H1 (cell line): ENCODE measurements at regions not wholly inside any gene's neighbourhood (a gene's known extent, or its start where the extent isn't known, plus 50 kb on each side); places are given as distances from the start of the nearest gene placed in this dataset.

Experiments
- CTCF ChIA-PET: fragments of 300-600 bp; sonication (Branson Sonifier 250); formaldehyde crosslinking; loops from one replicate; lab custom pipeline; 2021; ENCODE audit not compliant: partially characterized antibody; lab: Charles Lee
- POLR2A ChIA-PET: fragments of 300-600 bp; sonication (Branson Sonifier 250); formaldehyde crosslinking; loops from one replicate; lab custom pipeline; 2021; ENCODE audit warnings: inconsistent platforms; ENCODE audit not compliant: partially characterized antibody; lab: Charles Lee
- DNase-seq, 2 experiments: peaks; one replicate each; pipeline versions ENCODE4 v3.0.0 to v3.0.0-alpha.2; 2010 to 2022; ENCODE audit warnings: low spot score in 2 of 2, low read depth in 1 of 2, mixed read lengths in 1 of 2
- FAIRE-seq: peaks from 2 replicates; lab custom pipeline; 2011; peaks lifted over from hg19 to GRCh38; lab: Jason Lieb, UNC
- H2AFZ ChIP-seq: 2 replicates; pipeline ENCODE4 v1.8.1; 2012; ENCODE audit warnings: low read length, inconsistent platforms
- H2AK5ac ChIP-seq: 2 replicates; pipeline ENCODE4 v1.6.1; 2013; ENCODE audit warnings: low read depth, low read length
- H2BK120ac ChIP-seq: replicated peaks from 2 replicates; pipeline ENCODE3; 2013; ENCODE audit warnings: low read depth, low read length, inconsistent platforms
- H2BK12ac ChIP-seq: 2 replicates; pipeline ENCODE4 v1.6.1; 2013; ENCODE audit warnings: low read depth, low read length
- H2BK15ac ChIP-seq: 2 replicates; pipeline ENCODE4 v1.6.1; 2013; ENCODE audit warnings: low read length
- H2BK20ac ChIP-seq: 2 replicates; pipeline ENCODE4 v1.6.1; 2013; ENCODE audit warnings: low read length
- H2BK5ac ChIP-seq: 2 replicates; pipeline ENCODE4 v1.6.1; 2013; ENCODE audit warnings: low read depth, low read length
- H3K14ac ChIP-seq: 2 replicates; pipeline ENCODE4 v1.6.1; 2013; ENCODE audit warnings: inconsistent platforms; ENCODE audit not compliant: insufficient read length
- H3K18ac ChIP-seq: 2 replicates; pipeline ENCODE4 v1.6.1; 2013; ENCODE audit warnings: low read length; ENCODE audit errors: extremely low read depth
- H3K23ac ChIP-seq: 2 replicates; pipeline ENCODE4 v1.6.1; 2013; ENCODE audit warnings: inconsistent platforms; ENCODE audit not compliant: insufficient read length
- H3K23me2 ChIP-seq: 2 replicates; pipeline ENCODE4 v1.6.1; 2013; ENCODE audit warnings: low read depth, low read length
- H3K27ac ChIP-seq: 2 replicates; pipeline ENCODE4 v1.6.1; 2011; ENCODE audit warnings: low read depth, low read length, inconsistent platforms
- H3K27me3 ChIP-seq, 4 experiments: replicated peaks in 1 of 4; 1 replicate in 1 of 4; 2 replicates in 3 of 4; pipeline versions ENCODE4 v1.6.1 to v1.8.1; 2011 to 2013; ENCODE audit warnings: low read length in 3 of 4, mild to moderate bottlenecking in 3 of 4, inconsistent platforms in 2 of 4, mixed read lengths in 2 of 4, moderate library complexity in 1 of 4; ENCODE audit not compliant: control insufficient read depth in 3 of 4, insufficient read depth in 3 of 4; ENCODE audit errors: extremely low read depth in 1 of 4
- H3K36me3 ChIP-seq, 4 experiments: 2 replicates each; pipeline versions ENCODE4 v1.6.1 to v1.8.1; 2011 to 2013; ENCODE audit warnings: mild to moderate bottlenecking in 4 of 4, low read length in 3 of 4, moderate library complexity in 2 of 4, control low read depth in 1 of 4, inconsistent platforms in 1 of 4; ENCODE audit not compliant: insufficient read depth in 4 of 4, control insufficient read depth in 2 of 4
- H3K4ac ChIP-seq: replicated peaks from 2 replicates; pipeline ENCODE3; 2013; ENCODE audit warnings: low read length, low read depth, mixed read lengths, inconsistent platforms; ENCODE audit not compliant: insufficient read length
- H3K4me1 ChIP-seq, 4 experiments: replicated peaks in 1 of 4; 1 replicate in 1 of 4; 2 replicates in 3 of 4; pipeline versions ENCODE4 v1.6.1 to v1.8.1; 2011 to 2013; ENCODE audit warnings: low read length in 3 of 4, inconsistent platforms in 2 of 4, mixed read lengths in 1 of 4; ENCODE audit not compliant: insufficient read depth in 4 of 4, control insufficient read depth in 3 of 4
- H3K4me2 ChIP-seq, 2 experiments: 2 replicates each; pipeline versions ENCODE4 v1.6.1 to v1.8.1; 2011 to 2013; ENCODE audit warnings: low read depth in 2 of 2, low read length in 2 of 2, control low read depth in 1 of 2, inconsistent platforms in 1 of 2, mild to moderate bottlenecking in 1 of 2; ENCODE audit not compliant: insufficient read depth in 1 of 2
- H3K4me3 ChIP-seq, 4 experiments: fragments of 200-600, 300-600 bp in 1 of 4; sonication (generic), shearing (Covaris generic), sonication (Bioruptor Twin) in 1 of 4; 2 replicates each; pipeline versions ENCODE4 v1.5.1 to v1.8.1; 2011 to 2016; ENCODE audit warnings: low read length in 4 of 4, low read depth in 3 of 4, control low read depth in 2 of 4, inconsistent platforms in 2 of 4, mild to moderate bottlenecking in 2 of 4, mixed read lengths in 1 of 4, moderate library complexity in 1 of 4; ENCODE audit not compliant: insufficient read depth in 2 of 4; ENCODE audit errors: extremely low read depth in 1 of 4
- H3K56ac ChIP-seq: replicated peaks from 2 replicates; pipeline ENCODE3; 2013; ENCODE audit warnings: low read depth, mild to moderate bottlenecking, mixed read lengths, low read length, inconsistent platforms; ENCODE audit not compliant: insufficient read length
- H3K79me1 ChIP-seq: 2 replicates; pipeline ENCODE4 v1.6.1; 2013; ENCODE audit warnings: low read depth, low read length, control low read depth
- H3K79me2 ChIP-seq, 2 experiments: 2 replicates each; pipeline versions ENCODE4 v1.6.1 to v1.8.1; 2012 to 2013; ENCODE audit warnings: low read length in 2 of 2, mild to moderate bottlenecking in 2 of 2, inconsistent platforms in 1 of 2; ENCODE audit not compliant: insufficient read depth in 2 of 2, control insufficient read depth in 1 of 2
- H3K9ac ChIP-seq, 4 experiments: replicated peaks in 1 of 4; 1 replicate in 1 of 4; 2 replicates in 3 of 4; pipeline versions ENCODE4 v1.6.1 to v1.8.1; 2011 to 2013; ENCODE audit warnings: low read depth in 3 of 4, low read length in 3 of 4, control low read depth in 2 of 4, mild to moderate bottlenecking in 2 of 4, moderate library complexity in 2 of 4, inconsistent platforms in 1 of 4; ENCODE audit errors: extremely low read depth in 1 of 4
- H3K9me3 ChIP-seq, 2 experiments: 2 replicates each; pipeline versions ENCODE4 v1.6.1 to v1.8.1; 2012 to 2013; ENCODE audit warnings: mild to moderate bottlenecking in 2 of 2, moderate library complexity in 2 of 2, control low read depth in 1 of 2, inconsistent platforms in 1 of 2, low read depth in 1 of 2, low read length in 1 of 2, mixed read lengths in 1 of 2; ENCODE audit not compliant: insufficient read depth in 2 of 2
- H4K20me1 ChIP-seq, 2 experiments: replicated peaks in 1 of 2; 2 replicates each; pipeline versions ENCODE3 to v1.8.1; 2011 to 2013; ENCODE audit warnings: inconsistent platforms in 2 of 2, low read length in 2 of 2, mild to moderate bottlenecking in 1 of 2; ENCODE audit not compliant: insufficient read depth in 2 of 2, control insufficient read depth in 1 of 2
- H4K5ac ChIP-seq: 2 replicates; pipeline ENCODE4 v1.6.1; 2013; ENCODE audit warnings: low read length, low read depth, mixed read lengths, inconsistent platforms; ENCODE audit not compliant: insufficient read length
- H4K8ac ChIP-seq: 2 replicates; pipeline ENCODE4 v1.8.0; 2013; ENCODE audit warnings: mild to moderate bottlenecking, moderate library complexity, low read length, inconsistent platforms; ENCODE audit not compliant: insufficient read depth; ENCODE audit errors: extremely low read depth
- H4K91ac ChIP-seq: replicated peaks from 2 replicates; pipeline ENCODE3; 2013; ENCODE audit warnings: low read length, mixed read lengths, inconsistent platforms; ENCODE audit not compliant: insufficient read length
- EGR1 ChIP-seq: IDR thresholded peaks from 2 replicates; pipeline ENCODE4 v1.6.1; 2011; ENCODE audit warnings: low read depth, low read length, borderline replicate concordance
- NRF1 ChIP-seq: IDR thresholded peaks from 2 replicates; pipeline ENCODE4 v1.6.1; 2011; ENCODE audit warnings: mild to moderate bottlenecking, low read depth, low read length, improper control_type of control experiment
- SP2 ChIP-seq: IDR thresholded peaks from 2 replicates; pipeline ENCODE4 v1.6.1; 2012; ENCODE audit warnings: mild to moderate bottlenecking, low read length, inconsistent platforms
- WGBS, 2 experiments: shearing (Covaris generic) in 1 of 2; methylation state at CpG; one replicate each; pipeline versions ENCODE4 v1.1.6 to v1.1.7; 2013 to 2015; ENCODE audit warnings: low lambda C conversion rate in 2 of 2, mixed read lengths in 2 of 2, inconsistent platforms in 1 of 2, low coverage in 1 of 2, missing lambda C conversion rate in 1 of 2; ENCODE audit not compliant: insufficient replicate concordance in 2 of 2, insufficient coverage in 1 of 2, insufficient read length in 1 of 2; ENCODE audit errors: extremely low coverage in 1 of 2, missing lambda C conversion rate in 1 of 2; 5-methylcytosine and 5-hydroxymethylcytosine counted together
- TF ChIP-seq, protein P1 (sequence below): IDR thresholded peaks from 2 replicates; pipeline ENCODE4 v1.6.1; 2012; ENCODE audit warnings: inconsistent platforms

- no peak overlapping the region for H2BK5ac ChIP-seq
- WGBS, 2 experiments: 92% methylated on average over 6 of the region's 6 CpGs; no CpG with 5 or more reads in 1 of the 2 experiments
- H3K9ac ChIP-seq: no peak overlapping the region
- H3K56ac ChIP-seq: no peak overlapping the region
- H3K4me1 ChIP-seq: peaks cover 0 to 4% (median 0%) of the 10 kb centered on the region in 4 experiments; a peak in 2 of 7 replicates
- H3K4ac ChIP-seq: no peak overlapping the region
- H3K9me3 ChIP-seq: no peaks in the 10 kb centered on the region
- H2AK5ac ChIP-seq: no peak overlapping the region
- H3K23ac ChIP-seq: no peak overlapping the region
- no peak overlapping the region for H3K4me2 ChIP-seq
- no peak overlapping the region for H2BK12ac ChIP-seq
- POLR2A ChIA-PET: no interaction called here
- H2BK20ac ChIP-seq: no peak overlapping the region
- H2AFZ ChIP-seq: no peak overlapping the region
- H4K91ac ChIP-seq: no peak overlapping the region
- no peaks in the 10 kb centered on the region for H3K79me2 ChIP-seq
- no peak overlapping the region for H3K27ac ChIP-seq
- no peaks in the 10 kb centered on the region; a peak in 1 of 7 replicates for H3K27me3 ChIP-seq
- DNase-seq (no peak), FAIRE-seq (no peak)
- H3K14ac ChIP-seq: no peak overlapping the region
- no peaks in the 10 kb centered on the region for H3K23me2 ChIP-seq
- no peak overlapping the region for H3K18ac ChIP-seq
- no peaks in the 10 kb centered on the region for H3K79me1 ChIP-seq
- H3K36me3 ChIP-seq: no peaks in the 10 kb centered on the region
- H4K5ac ChIP-seq: no peak overlapping the region
- no peak overlapping the region for H4K8ac ChIP-seq
- H4K20me1 ChIP-seq: no peaks in the 10 kb centered on the region
- H2BK15ac ChIP-seq: no peak overlapping the region; the same call in 1 of the 2 replicates
- no peak overlapping the region for H2BK120ac ChIP-seq
- CTCF ChIA-PET: interaction anchor here (0.6 to 3.0 kb wide), 19 partner anchors 9 to 1443 kb away, joined by 3 to 13 read pairs (median 3); no protein-coding TSS in a partner anchor
- H3K4me3 ChIP-seq: no peak overlapping the region
- TF ChIP-seq, protein P1, sequence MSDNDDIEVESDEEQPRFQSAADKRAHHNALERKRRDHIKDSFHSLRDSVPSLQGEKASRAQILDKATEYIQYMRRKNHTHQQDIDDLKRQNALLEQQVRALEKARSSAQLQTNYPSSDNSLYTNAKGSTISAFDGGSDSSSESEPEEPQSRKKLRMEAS: no peak
- no peak for TF ChIP-seq NRF1
- TF ChIP-seq EGR1: no peak
- TF ChIP-seq SP2: no peak
These were observed 111.9 kb downstream of the HSPH1 start for GRCh38 chr13:31049833-31050232.
